Activated naive CD8-positive, alpha-beta T cell treated with anti-CD3 and anti-CD28 coated beads, Interleukin-2, amount 50 U/mL, for 16 hours (primary cell): ENCODE measurements at regions not wholly inside any gene's neighbourhood (a gene's known extent, or its start where the extent isn't known, plus 50 kb on each side); places are given as distances from the start of the nearest gene placed in this dataset.
"Not testable (repeated sequence)": the region's sequence is repeated elsewhere in the genome, so short reads cannot be mapped to it uniquely, and the experiment has no call there.

Experiments
- DNase-seq: peaks from one replicate; pipeline ENCODE4 v3.0.0-alpha.2; 2020; ENCODE audit warnings: low read depth, low spot score

DNA sequence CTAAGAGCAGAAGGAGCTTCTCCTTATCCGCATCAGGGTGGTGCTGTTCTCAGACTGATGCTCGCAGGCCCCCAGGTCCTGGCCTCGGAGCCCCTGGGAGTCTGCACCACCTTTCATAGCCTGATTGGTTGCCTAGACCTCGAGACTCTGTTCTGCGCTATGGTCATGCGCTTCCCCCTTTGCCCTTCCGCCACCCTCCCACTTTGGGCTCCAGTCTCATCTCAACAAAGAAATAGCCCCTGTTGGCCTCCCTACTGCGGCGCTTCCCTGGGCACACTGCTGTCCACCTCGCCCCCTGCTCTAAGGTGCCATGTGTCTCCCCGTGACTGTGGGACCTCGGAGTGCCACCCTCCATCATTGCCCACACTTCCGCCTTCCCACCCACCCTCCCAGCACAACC lies 102.9 kb upstream of the TWIST2 start:
- no peak for DNase-seq

DNA sequence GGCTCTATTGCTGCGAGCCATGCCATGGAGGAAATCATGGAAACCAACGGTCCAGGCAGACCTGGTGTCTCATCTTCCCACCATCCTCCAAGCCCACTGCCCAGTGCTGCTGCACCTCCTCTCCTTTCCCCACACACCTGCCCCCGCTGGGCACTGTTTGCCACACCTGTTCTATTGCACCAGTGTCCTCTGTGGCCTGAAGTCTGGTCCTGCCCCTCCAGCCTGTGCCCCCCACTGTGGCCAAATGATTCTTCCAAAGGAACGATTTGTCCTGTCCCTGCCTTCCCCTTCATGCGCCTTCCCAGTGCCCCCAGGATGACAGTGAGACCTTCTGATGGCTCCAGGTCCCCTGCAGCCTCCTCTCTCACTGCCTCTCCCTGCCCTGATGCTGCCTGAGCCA lies 101.9 kb upstream of the TWIST2 start:
- DNase-seq: no peak

DNA sequence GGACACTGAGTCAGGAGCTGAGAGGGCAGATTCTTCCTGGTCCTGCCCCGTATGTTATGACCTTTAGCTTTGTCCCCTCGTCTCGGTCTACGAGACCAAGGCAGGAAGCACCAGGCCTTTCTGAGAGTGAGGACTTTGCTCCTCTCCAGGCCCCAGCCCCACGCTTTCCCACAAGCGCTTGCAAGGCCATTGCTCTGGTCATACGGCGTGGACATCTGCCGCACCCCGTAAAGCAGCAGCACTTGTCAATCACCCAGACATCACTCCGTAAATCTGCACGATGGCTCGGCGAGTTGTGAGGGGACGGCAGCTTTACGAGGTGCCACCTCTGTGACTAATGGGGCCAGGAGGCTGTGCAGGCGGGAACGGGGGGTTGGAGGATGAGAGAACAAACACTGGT lies 100.8 kb upstream of the TWIST2 start:
- no peak for DNase-seq

DNA sequence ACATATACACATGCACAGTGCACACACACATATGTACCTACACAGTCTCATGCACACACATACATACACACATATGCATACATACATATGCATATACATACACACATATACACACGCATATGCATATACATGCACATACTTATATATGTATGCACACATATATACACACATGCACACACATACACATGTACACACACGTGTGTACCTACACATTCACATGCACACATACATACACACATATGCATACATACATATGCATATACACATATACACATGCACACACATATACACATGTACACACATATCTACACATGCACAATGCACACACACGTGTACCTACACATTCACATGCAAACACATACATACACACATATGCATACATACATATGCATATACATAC lies 100.3 kb upstream of the TWIST2 start:
- no peak for DNase-seq

DNA sequence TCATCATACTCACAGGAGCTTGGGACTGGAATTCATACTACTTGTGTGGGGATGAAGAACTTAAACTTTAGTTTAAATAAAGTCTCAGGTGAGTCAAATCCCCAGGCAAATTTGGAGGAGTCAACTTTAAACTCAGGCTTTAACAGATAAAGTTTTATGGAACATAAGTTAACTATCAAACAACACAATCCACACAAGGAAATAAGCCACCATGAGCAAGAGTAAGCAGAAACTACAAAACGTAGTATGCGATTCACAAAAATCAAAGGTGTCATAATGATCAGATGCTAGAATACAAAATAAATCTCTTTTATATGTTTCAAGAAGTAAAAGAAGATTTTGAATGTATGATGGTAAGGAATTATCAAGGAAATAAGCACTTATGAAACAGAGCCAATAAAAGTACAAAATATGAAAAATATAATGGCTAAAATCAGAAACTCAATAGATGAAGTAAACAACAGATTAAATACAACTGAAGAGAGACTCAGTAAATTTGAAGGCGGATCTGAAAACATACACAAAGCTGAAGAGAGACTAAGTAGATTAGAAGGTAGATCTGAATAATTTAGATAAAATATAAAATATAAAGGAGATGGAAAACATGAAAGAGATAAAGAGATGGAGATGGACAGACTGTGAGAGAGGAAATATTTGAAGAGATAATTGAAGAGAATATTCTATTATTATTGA lies 97.5 kb upstream of the TWIST2 start:
- DNase-seq: no peak

DNA sequence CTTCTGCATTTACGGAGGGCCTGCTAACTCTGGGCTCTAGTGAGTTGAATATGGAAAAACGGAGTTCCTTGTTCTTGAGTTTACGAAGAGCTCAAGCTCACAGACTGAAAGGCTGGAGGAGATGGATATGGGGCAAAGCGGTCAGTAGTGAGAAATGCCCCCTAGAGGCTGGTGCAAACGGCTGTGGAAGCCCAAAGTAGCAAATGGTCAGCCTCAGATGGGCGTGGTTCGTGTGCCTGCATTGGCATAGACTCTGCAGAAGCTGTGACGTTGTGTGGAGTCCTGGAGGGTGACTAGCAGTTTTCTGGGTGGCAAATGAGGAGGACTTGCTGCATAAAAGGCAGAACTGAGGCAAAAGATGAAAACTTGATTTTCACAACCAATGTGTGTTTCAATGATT lies 93.6 kb upstream of the TWIST2 start:
- DNase-seq: no peak

DNA sequence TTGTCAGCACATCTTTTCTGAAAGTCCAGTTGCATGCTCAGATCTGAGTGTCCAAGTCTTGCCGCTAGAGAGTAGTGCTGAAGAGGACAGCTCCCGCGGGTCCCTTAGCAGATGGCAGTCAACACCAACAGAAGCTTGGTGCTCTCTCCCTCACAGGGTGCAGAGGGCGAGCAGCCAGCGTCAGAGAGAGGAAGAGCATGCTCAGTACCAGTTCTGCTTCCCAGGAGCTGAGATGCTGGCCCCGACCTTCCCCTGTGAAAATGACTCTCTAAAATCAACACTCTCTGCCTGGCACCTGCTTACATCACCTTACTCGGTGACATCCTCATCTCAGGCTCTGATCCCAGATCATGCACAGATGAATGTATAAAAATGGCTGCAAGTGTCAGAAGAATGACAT lies 86.0 kb upstream of the TWIST2 start:
- no peak for DNase-seq

DNA sequence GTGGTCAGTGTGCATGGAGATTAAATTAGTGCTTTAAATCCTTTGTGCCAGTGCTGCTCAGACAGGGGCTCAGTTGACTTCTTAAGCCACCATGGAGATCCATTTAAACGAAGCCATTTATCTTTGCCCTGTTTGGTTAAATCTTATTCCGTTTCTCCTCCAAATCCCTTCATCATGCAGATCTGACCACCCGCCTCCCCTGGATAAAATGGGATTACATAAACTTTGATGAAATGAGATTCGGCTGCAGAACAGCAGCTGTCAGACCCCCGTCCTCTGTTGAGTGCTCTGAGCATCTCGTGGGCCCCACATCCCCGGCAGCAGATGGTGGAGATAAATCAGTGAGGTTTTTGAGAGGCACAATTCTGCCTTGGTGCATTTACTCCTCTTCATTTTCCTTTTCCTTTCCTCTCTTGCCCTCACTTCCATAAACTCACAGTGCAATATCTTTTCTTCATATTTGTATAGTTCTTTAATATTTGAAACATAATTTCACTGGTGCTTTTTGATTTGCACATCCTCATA lies 84.4 kb upstream of the TWIST2 start:
- DNase-seq: no peak

DNA sequence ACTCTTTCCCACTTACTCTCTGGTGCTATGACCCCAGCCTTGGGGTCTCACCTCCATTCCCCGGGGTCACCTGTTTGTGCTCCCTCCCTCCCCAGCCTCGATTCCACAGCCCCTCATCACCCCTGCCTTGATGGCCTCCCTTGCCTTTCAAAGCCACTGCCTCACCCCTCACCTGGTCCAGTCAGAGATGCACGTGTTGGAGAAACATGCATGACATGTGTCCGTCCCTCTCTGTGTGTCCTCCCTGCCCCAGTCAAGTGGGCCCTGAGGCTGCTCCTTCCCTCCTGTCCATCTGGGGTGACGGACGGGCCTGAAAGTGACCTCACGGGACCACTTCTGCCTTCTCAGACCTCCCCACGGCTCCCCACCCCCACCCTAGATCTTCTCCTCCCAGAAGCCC lies 82.3 kb upstream of the TWIST2 start:
- no peak for DNase-seq

DNA sequence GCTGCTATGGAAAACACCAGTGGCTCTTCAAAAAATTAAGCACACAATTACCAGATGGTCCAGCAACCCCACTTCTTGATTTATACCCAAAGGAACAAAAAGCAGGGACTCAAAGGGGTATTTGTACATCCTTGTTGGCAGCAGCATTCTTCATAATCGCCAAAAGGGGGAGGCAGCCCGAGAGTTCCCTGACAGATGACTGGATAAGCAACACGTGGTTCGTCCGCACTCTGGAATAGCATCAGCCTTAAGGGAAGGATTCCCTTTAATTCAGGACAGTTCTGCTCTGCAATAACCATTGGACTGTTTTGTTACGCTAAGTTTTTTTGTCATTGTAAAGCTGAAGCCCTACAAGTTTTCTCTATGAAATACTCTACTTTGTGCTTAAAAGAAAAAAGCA lies 76.7 kb upstream of the TWIST2 start:
- DNase-seq: no peak

DNA sequence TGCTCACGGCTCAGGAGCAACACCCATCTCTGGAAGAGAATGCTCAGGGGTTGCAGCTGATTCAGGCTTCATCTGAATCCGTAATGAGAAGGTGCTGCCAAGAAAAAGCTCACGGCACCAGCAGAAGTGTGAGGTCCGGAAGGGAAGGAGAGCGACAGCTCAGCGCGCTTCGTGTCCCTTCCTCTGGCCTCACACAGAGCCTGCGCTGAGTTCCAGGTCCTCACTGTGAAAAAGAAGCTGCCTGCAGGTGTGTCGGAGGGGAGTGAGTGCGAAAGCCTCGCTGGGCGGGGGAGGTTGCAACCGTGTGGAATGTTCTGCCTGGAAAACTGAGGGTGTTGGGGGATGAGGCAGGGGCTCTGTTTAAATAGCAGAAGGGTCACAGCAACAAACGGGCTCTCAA lies 76.2 kb upstream of the TWIST2 start:
- no peak for DNase-seq

DNA sequence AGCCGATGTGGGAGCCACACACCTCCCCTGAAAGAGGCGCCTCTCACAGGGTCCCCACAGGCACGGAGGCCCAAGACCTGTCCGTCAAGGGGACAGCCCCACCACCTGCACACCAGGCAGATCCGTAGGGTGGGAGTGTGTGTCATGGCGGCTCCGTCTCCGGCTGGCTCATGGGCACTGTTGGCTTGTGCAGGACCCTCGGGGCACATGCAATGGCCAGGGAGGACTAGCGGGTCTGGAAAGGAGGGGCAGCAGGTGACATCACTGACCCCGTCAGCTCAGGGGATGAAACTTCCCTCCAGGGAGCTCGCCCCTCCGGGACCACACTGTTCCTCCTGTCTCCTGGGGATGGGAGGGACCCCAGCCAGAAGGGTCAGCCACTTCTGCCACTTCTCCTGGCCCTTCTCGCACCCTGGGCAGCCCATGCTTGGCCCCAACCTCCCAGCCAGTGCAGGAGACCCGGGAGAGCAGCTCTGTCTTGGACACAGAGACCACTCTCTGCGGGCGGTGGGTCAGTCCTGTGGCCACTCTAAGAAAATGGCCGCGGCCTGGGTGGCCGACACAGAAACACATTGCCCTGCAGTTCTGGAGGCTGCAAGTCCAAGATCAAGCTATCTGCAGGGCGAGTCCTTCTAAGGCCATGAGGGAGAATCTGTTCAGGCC lies 75.1 kb upstream of the TWIST2 start:
- no peak for DNase-seq

DNA sequence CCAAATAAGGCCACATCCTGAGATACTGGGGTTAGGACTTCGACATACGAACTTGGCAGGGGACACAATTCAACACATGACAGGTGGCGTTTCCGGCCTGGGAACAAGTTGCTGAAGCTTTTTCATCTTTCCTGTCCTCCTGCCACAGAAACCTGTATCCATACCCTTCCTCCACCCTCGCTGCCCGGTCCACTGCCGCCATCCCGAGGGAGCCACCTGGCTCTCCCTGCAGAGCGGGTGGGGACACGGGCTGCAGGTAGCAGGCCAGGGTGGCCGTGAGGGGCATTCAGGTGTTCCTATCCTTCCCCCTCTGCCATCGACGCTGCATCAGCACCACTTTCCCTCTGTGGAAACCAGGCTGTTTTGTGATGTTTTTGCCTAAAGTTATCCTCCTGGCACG lies 74.4 kb upstream of the TWIST2 start:
- no peak for DNase-seq

DNA sequence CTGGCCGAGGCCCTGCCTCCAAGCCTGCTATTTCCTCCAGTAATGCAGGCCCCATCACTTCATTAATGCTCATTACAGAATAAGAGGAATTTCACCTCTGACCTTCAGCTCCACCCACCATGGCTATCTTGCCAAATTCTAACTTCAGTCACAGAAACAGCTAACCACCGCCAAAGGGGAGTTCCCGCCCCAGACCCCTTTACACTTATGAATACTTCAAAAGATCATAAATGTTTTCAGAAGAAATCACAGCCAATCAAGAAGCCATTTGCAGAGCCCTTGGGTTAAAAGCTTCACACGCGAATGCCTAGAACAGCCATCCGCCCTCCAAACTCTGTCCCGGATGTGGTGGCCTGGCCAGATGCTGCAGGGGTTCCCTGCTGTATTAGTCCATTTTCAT lies 73.8 kb upstream of the TWIST2 start:
- DNase-seq: no peak

DNA sequence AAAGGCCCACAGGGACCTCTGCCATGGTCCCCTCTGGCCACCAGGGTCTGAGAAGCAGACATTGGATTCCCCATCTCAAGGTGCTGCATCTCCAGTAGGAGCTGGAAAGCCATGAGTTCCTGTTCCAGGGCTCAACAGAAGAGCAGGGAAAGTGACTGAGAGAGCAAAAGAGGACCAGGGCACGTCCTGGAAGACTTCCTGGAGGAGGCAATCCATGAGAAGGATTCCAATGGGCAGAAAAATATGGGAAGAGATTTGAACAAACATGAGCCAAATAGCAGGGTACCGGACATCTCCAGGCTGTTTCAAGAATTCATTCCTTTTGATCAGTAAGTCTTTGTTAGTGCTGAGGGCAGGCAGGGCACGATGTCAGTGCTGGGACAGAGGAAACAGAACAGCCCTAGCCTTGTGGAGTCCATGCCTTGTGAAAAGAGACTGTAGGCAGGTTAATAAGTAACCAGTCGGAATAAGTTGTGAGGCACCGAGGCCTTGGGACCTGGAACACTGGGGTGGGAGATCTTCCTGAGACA lies 72.8 kb upstream of the TWIST2 start:
- no peak for DNase-seq

DNA sequence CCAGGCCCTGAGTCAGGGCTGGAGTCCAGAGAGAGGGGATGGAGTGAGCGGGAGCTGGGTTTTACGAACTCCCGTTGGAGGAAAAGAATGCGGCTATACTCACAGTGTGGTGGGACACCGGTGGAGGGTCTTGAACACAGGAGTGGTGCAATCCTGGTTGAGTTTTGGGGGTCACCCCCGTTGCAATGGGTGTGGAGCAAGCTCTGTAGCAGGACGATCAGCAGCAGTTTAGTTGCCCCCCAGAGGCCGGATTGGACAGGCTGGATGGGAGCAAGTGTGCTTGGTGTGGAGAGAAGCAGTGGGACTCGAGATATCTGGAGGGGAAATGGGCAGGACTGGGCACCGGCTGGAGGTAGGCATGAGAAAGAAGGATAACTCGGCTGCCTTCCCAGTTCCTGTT lies 72.3 kb upstream of the TWIST2 start:
- DNase-seq: no peak

DNA sequence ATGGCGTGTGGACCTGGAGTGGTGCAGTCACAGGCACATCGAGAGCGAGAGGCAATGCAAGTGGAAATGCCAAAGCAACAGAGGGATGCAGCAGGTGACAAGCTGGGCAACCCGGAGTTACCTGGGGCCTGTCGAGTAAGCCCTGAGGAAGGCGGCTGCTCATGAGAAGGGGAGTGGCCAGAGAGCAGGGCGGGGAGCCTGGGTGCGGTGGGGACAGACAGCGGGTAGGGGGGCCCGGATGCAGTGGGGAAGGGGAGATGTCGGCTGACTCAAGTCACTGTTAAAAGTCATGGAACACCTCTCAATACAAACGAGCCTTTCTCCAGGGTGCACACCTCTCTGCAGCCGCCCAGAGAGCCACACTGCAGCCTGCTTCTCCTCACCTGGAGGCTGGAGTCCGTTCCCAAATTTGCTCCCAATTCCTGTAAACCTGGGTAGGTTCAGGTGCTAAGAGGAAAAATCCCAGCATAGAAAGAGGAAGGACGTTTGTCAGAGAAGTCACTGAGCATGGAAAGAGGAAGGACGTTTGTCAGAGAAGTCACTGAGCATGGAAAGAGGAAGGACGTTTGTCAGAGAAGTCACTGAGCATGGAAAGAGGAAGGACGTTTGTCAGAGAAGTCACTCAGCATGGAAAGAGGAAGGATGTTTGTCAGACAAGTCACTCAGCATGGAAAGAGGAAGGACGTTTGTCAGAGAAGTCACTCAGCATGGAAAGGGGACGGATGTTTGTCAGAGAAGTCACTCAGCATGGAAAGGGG lies 71.7 kb upstream of the TWIST2 start:
- no peak for DNase-seq

DNA sequence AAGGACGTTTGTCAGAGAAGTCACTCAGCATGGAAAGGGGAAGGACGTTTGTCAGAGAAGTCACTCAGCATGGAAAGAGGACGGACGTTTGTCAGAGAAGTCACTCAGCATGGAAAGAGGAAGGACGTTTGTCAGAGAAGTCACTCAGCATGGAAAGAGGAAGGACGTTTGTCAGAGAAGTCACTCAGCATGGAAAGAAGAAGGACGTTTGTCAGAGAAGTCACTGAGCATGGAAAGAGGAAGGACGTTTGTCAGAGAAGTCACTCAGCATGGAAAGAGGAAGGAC lies 71.2 kb upstream of the TWIST2 start:
- DNase-seq: not testable (repeated sequence)

DNA sequence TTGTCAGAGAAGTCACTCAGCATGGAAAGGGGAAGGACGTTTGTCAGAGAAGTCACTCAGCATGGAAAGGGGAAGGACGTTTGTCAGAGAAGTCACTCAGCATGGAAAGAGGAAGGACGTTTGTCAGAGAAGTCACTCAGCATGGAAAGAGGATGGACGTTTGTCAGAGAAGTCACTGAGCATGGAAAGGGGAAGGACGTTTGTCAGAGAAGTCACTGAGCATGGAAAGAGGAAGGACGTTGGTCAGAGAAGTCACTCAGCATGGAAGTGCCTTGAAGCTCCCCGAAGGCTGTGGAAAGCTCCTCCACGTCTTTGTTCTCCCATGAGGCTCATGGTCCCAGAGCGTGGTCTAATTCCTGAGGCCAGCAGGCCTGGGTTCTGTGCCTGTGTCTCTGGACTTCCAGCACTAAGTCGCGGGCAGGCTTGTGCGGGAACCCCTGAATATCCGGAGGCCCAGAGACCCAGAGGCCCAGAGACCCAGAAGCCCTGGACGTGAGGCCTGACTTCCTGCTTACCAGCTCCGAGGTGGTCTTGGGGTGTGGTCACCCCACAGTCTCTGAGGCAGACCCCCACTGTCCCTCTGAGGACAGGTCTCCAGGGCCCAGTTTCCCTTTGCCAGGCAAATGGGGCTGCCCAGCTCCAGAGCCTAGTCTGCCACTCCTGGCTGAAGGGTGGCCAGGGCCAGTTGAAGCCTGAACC lies 70.4 kb upstream of the TWIST2 start:
- DNase-seq: no peak

DNA sequence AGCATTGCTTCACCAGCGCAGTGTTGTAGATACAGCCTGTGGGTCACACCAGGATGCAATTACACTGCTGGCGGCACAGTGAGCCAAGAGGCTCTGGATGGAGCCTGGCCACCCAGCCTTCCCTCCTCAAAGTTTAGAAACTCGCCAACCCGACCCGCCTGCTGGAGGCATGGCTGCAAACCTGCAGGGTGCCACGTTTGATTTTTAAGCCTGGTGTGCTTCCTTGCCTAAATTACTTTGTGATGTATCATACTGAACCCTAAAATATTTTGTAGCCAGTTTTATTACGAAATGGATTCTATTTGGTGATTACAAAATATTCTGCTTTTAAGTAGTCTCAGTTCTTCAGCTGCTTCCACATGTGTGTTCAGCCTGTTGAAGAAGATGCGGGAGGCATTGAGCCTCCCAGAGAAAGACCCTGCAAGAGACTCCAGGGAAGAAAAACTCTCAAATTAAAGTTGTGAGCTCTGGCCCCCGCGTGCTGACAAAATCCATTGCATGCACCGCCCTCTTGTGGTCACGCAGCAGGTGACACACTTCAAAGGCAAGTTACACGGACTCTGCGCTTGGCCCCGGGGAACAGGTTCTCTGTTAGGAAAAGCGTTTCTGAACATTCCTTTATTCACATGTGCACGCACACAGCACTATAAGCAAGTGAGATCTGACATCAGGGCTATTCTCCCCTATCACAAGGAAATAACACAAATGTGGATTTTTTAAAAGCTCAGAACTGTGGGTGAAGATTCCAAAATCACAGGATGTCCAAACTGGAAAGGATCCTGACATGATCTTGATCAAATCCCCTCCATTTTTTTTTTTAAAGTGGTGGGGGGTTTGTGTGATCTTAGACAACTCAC lies 63.0 kb upstream of the TWIST2 start:
- DNase-seq: peak; percentile 14

DNA sequence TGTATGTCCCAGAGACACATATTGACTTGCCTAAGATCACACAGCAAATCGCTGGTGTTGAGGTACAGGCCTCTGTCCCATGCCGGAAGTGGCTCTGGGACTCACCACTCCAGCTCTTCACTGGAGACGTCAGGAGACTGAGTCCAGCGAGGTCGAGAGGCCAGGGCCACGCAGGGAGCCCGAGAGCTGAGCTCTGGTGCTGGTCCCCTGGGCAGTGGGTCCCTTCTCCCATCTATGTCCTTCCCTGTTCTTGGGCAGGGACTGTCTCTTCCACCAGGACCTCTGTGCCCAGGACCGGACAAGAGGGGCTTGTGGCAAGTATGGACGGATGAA lies 62.4 kb upstream of the TWIST2 start:
- DNase-seq: no peak
